M059J (cell line): ENCODE measurements at regions not wholly inside any gene's neighbourhood (a gene's known extent, or its start where the extent isn't known, plus 50 kb on each side); places are given as distances from the start of the nearest gene placed in this dataset.
A peak's percentile ranks its signal among the peaks of the same experiment; 100 is the strongest.

Experiments
- DNase-seq: peaks from one replicate; pipeline ENCODE4 v3.0.0-alpha.2; 2012; ENCODE audit warnings: low read depth

DNA sequence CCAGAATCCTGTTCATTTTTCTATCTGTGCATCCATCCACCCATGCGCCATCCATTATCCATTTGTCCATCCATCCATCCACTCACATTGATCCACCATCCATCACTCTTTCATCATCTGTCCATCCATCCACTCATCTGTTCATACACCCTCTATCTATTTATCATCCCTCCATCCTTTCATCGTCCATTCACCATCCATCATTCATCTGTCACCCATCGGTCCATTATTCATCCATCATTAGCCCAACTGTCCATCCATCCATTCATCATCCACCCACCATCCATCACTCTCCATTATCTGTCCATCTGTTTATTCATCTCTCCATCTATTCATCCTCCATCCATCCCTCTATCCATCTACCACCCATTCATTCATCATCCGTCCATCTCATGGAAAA, 125.7 kb upstream of the TMPRSS2 start:
- no peak for DNase-seq

DNA sequence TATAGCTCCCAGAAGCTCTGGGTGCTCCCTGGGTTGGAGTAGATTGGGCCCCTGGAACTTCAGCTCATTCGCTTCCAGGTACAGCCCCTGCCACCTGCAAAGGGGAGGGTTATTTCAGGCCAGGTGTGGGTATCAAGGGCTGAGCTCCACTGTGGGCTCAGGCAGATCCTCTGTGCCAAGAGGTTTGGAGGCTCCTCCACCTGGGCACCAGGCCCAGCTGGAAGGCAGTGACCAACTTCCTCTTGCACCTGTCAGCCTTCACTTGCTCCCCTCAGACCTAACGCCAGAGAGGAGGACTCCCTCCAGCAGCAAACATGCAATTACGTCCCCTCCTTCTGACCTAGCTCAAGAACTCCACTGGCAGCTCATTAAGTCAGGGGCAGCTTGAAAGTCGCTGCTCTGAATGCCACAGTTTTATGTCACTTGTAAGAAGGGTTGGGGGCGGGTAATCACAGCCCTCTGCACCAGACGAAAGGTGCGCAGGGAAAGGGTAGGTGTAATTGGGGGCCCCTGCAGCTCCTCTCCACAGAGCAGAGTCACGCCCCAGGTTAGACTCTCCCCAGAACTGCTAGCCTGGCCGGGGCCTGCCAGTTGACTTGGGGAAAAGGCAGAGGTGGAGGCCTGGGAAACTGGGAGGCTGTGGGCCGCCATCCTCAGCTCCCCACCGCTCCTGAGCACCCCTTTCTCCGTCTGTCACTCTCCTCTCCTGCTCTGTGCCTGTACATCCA, 125.0 kb upstream of the TMPRSS2 start:
- DNase-seq: no peak

GRCh38 chr21:41631564-41632461, 123.9 kb upstream of the TMPRSS2 start:
- peak; percentile 92 for DNase-seq

DNA sequence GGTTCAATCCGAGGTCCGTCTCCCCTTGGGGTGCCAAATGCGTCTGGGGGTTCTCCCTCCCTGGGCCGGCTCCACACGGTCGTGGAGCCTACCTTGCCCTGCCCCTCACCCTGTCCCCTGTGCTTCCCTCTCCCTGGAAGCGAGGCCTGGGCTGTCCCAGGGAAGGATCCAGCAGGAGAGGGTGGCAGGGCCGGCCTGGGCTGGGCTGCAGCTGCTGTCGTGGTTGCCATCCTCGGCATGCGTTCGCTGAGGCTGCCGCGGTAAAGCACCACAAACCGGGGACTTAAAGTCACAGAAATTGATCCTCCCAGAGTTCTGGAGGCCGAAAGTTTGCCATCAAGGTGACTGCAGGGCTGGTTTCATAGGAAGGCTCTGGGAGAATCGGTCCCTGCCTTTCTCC, 123.0 kb upstream of the TMPRSS2 start:
- DNase-seq: no peak

GRCh38 chr21:41630249-41630648, 122.3 kb upstream of the TMPRSS2 start:
- DNase-seq: peak; percentile 100

DNA sequence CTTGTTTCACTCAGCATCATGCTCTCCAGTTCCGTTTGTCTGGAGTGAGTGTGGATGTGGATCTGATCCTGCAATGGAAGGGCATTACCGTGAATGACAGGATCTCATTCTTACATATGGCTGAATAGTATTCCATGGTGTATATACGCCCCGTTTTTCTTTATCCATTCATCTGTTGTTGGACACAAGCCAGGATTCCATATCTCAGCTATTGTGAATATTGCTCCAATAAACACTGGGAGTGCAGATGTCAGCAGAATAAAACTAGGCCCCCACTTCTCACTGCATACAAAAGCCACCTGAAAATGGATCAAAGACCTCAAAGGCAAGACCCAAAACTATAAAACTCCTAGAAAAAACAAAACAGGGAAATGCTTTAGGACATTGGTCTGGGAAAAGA, 120.3 kb upstream of the TMPRSS2 start:
- no peak for DNase-seq

GRCh38 chr21:41627428-41627827, 119.5 kb upstream of the TMPRSS2 start:
- no peak for DNase-seq

DNA sequence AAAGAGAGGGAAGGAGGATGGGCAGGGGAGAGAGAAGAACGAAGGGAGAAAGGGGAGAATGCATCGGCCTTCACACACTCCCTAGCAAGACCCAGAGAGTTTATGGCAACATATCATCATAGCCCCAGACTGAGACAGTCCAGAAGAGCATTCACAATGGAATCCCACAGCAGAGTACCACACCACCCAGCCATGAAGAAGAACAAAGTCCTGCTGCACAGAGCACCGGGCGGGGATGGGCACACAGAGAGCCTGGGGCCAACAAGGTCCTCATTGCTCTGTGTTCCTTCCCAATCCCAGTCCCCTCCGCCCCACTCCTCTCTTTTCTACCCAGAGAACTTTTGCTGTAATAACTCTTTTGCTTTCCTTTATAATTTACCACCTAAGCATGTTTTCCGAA, 118.1 kb upstream of the TMPRSS2 start:
- no peak for DNase-seq

DNA sequence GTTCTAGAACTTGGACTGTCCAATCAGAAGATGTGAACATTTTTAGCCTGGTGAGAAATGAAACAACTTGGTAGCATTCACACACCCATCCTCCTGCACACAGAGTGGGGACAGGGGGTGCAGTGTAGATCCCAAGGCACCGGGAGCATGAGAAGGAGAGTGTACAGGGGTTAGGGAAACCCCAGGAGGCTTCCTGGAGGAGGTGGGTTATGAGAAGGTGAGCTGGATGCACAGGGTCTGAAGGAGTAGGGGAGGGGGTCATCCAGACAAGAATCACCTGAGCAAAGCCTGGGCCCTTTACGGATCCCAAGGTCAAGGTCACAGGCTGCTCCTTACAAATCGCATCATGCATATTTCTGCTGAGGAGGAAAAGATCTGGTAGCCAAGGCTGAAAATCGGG, 117.5 kb upstream of the TMPRSS2 start:
- no peak for DNase-seq

DNA sequence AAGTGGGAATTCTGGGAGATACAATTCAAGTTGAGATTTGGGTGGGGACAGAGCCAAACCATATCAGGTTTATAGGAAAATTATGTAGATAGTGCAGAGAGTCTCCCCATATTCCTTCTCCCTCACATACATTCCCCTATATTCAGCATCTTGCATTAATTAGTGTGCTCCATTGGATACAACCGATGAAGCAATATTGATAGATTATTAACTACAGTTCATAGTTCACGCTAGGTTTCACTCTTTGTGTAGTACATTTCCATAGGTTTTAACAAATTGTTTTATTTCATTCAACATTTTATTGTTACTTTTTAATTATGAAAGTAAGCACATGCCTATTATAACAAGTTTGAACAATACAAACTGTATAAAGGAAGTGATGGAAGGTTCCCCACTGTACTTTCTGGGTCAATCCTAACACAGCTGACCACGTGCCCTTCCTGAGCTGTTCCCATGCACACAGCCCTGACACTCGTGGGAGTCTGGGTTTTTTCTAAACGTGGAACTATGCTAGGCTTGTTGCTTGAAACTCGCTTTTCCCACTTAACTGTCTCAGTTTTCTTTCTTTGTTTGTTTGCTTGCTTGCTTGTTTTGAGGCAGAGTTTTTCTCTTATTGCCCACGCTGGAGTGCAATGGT, 116.8 kb upstream of the TMPRSS2 start:
- DNase-seq: no peak

- DNase-seq: no peak
Observed at GRCh38 chr21:41623945-41624344, 116.0 kb upstream of the TMPRSS2 start.

- peak; percentile 81 for DNase-seq
Observed at GRCh38 chr21:41622831-41623548, 115.0 kb upstream of the TMPRSS2 start.

DNA sequence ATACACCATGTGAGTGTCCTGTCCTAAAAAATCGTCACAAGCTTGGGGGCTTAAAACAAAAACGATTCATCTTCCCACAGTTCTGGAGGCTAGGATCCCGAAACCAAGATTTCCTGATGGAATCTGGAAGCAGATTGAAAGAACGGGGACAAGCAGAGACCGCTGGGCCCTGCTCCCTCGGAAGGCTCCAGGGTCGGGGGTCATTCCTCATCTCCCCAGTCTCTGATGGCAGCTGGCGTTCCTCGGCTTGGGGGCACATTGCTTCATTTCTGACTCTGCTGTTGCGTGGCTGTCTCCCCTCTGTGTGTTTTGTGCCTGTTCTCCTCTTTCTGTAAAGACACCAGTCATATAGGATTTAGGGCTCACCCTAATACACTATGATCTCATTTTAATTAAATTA, 114.2 kb upstream of the TMPRSS2 start:
- DNase-seq: no peak

GRCh38 chr21:41621513-41621912, 113.6 kb upstream of the TMPRSS2 start:
- DNase-seq: no peak

- no peak for DNase-seq
Observed at GRCh38 chr21:41620982-41621381, 113.0 kb upstream of the TMPRSS2 start.

GRCh38 chr21:41620541-41620940, 112.6 kb upstream of the TMPRSS2 start:
- DNase-seq: no peak

GRCh38 chr21:41616031-41616591, 108.2 kb upstream of the TMPRSS2 start:
- peak; percentile 97 for DNase-seq

DNA sequence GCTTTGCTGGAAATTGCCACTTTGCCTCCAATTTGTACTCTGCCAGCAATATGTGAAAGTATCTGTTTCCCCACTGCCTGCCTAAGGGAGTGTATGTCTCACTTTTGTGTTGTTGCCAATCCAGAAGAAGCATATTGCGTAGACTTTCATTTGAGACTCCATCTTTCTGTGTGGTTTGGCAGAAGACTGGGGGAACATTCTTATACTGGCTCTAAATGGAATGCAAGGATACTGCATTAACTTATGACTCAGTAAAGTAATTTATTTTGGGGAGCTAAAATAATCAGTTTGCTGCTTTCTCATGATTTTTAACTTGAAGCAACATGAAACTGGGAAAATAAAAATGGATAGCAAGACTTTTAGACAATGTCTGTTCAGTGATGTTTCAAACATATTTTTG, 107.7 kb upstream of the TMPRSS2 start:
- peak; percentile 99 for DNase-seq

DNA sequence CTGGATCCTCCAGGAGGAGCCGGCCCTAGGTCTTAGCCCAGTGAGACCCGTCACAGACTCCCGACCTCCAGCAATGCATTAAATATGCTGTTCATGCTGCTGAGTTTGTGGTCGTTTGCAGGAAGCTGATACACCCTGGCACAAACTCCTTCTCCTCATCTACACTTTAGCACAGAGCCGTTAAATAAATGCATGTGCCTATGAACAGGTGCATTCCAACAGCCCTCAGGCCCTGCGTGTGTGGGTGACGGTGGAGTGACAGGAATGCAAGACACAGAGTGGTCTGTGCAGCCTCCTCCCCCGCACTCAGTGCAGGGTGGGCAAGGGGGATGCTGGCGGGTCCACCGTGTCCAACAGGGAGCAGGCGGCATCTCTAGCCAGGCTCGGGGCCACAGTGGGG, 106.6 kb upstream of the TMPRSS2 start:
- peak; percentile 55 for DNase-seq

- DNase-seq: no peak
Observed at GRCh38 chr21:41613533-41613909, 105.6 kb upstream of the TMPRSS2 start.

- DNase-seq: peak; percentile 99
Observed at GRCh38 chr21:41612674-41613532, 104.9 kb upstream of the TMPRSS2 start.
